HFFc6 (cell line): ENCODE measurements at regions not wholly inside any gene's neighbourhood (a gene's known extent, or its start where the extent isn't known, plus 50 kb on each side); places are given as distances from the start of the nearest gene placed in this dataset.

Experiments
- DNase-seq: peaks from one replicate; pipeline ENCODE4 v3.0.0-alpha.2; 2018
- H3K27ac Mint-ChIP-seq: 2 replicates; pipeline ENCODE4 v1.8.0; 2020; ENCODE audit warnings: mild to moderate bottlenecking, mixed read lengths
- H3K27me3 Mint-ChIP-seq: 2 replicates; pipeline ENCODE4 v1.8.0; 2021; ENCODE audit warnings: mild to moderate bottlenecking, moderate library complexity, mixed read lengths; ENCODE audit not compliant: insufficient read depth
- H3K36me3 Mint-ChIP-seq: 2 replicates; pipeline ENCODE4 v1.8.0; 2021; ENCODE audit warnings: low read depth, mixed read lengths
- H3K4me1 Mint-ChIP-seq: 2 replicates; pipeline ENCODE4 v1.8.0; 2020; ENCODE audit warnings: low read depth, mixed read lengths
- H3K4me3 Mint-ChIP-seq: 2 replicates; pipeline ENCODE4 v1.8.0; 2020; ENCODE audit warnings: mild to moderate bottlenecking, moderate library complexity, mixed read lengths
- H3K9me3 Mint-ChIP-seq: 2 replicates; pipeline ENCODE4 v1.8.0; 2020; ENCODE audit warnings: mild to moderate bottlenecking, mixed read lengths
- TF ChIP-seq, protein P1 (sequence below): fragments of 200-600 bp; sonication (generic); IDR thresholded peaks from 2 replicates; pipeline ENCODE4 v1.5.0; 2021; ENCODE audit warnings: antibody characterized with exemption, mild to moderate bottlenecking

DNA sequence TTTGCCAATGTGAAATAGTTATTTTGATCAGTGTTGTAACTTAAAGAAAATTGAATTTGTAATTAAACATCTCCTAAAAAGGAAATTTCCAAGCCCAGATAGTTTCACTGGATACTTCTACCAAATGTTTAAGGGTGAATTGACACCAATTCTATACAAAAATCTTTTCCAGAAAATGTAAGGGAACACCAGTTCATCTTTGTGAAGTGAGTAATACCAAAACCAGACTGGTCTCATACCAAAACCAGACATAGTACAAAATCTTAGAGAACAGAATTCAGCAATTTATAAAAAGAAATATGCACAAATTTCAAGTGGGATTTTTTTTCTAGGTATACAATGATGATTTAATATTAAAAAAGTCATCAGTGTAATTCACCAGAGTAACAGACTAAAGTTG lies 86.0 kb upstream of the ZNF32 start:
- Mint-ChIP-seq H3K27me3 (peaks cover 5% of the 10 kb centered on the region), H3K27ac (no peak overlapping the region), H3K4me1 (peaks cover 24% of the 10 kb centered on the region), H3K9me3 (peaks cover 12% of the 10 kb centered on the region), H3K4me3 (no peak overlapping the region), H3K36me3 (peaks cover 8% of the 10 kb centered on the region; the same call in 1 of the 2 replicates)
- TF ChIP-seq, protein P1, sequence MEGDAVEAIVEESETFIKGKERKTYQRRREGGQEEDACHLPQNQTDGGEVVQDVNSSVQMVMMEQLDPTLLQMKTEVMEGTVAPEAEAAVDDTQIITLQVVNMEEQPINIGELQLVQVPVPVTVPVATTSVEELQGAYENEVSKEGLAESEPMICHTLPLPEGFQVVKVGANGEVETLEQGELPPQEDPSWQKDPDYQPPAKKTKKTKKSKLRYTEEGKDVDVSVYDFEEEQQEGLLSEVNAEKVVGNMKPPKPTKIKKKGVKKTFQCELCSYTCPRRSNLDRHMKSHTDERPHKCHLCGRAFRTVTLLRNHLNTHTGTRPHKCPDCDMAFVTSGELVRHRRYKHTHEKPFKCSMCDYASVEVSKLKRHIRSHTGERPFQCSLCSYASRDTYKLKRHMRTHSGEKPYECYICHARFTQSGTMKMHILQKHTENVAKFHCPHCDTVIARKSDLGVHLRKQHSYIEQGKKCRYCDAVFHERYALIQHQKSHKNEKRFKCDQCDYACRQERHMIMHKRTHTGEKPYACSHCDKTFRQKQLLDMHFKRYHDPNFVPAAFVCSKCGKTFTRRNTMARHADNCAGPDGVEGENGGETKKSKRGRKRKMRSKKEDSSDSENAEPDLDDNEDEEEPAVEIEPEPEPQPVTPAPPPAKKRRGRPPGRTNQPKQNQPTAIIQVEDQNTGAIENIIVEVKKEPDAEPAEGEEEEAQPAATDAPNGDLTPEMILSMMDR: no peak
- no peak for DNase-seq

DNA sequence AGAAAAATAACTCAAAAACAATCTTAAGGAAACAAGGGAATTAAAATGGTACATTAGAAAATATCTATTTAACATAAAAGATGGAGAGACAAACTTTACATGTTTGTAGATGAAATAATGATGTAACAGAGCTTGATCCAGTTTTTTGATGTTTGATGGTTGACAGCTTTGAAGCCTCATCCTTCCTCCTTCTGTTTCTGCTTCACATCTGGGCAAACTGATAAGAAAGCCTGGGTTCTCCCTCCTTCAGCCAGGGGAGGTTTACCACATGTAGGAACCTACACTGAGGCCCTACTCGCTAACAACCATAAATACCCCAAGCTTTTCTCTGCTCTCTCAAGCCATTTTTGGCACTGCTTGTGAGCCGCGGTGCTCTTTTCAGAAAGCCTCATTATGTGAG lies 82.8 kb upstream of the ZNF32 start:
- H3K9me3 Mint-ChIP-seq: peaks cover 37% of the 10 kb centered on the region
- peaks cover 2% of the 10 kb centered on the region; the same call in 1 of the 2 replicates for H3K27me3 Mint-ChIP-seq
- H3K4me1 Mint-ChIP-seq: peaks cover 24% of the 10 kb centered on the region
- no peak overlapping the region for H3K4me3 Mint-ChIP-seq
- no peak overlapping the region for H3K27ac Mint-ChIP-seq
- DNase-seq: no peak
- TF ChIP-seq, protein P1: no peak
- peaks cover 13% of the 10 kb centered on the region; the same call in 1 of the 2 replicates for H3K36me3 Mint-ChIP-seq

DNA sequence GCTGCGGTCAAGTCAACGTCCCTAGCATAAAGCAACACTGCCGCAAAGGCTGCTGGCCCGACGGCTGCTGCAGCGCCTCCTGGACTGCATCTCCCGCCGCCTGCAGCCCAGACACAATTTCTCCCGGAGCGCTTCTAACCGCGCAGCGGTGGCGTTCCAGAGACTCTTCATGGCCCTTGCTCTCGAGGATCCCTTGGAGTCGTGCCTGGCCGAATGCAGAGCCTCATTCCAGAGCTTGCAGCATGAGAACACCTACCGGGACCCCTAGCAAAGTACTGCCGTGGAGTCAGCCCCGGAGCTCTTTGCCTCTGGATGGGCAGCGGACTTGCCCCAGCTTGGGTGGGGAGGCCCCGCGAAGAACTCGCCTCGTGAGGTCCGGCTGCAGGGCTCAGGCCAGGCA lies 79.7 kb upstream of the ZNF32 start:
- H3K27me3 Mint-ChIP-seq: peaks cover 5% of the 10 kb centered on the region

DNA sequence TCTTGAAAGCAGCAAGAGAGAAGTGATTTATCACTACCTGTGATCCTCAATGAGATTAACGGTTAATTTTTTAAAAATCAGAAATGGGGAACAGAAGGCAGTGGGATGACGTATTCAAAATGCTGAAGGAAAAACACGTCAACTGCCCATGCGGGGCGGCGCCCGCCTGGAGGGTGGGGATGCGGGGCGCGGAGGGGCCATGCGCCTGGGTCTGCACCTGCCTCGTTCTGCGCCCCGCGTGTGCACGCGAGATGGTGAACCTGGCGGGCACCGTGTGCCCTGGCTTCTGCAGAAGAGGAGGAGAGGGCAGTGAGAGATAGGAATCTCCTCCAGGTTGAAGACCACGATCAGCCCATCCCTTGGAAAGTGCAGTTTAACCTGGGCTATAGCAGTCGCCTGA lies 79.3 kb upstream of the ZNF32 start:
- Mint-ChIP-seq H3K27ac (no peak overlapping the region), H3K9me3 (peaks cover 52% of the 10 kb centered on the region), H3K4me1 (no peaks in the 10 kb centered on the region)

More for the DNA sequence above, 79.7 kb upstream of the ZNF32 start:
- no peak overlapping the region for H3K27ac Mint-ChIP-seq
- H3K4me3 Mint-ChIP-seq: no peak overlapping the region
- peaks cover 23% of the 10 kb centered on the region; the same call in 1 of the 2 replicates for H3K36me3 Mint-ChIP-seq
- peaks cover 52% of the 10 kb centered on the region for H3K9me3 Mint-ChIP-seq
- no peaks in the 10 kb centered on the region for H3K4me1 Mint-ChIP-seq
- no peak for DNase-seq
- TF ChIP-seq, protein P1: no peak

DNA sequence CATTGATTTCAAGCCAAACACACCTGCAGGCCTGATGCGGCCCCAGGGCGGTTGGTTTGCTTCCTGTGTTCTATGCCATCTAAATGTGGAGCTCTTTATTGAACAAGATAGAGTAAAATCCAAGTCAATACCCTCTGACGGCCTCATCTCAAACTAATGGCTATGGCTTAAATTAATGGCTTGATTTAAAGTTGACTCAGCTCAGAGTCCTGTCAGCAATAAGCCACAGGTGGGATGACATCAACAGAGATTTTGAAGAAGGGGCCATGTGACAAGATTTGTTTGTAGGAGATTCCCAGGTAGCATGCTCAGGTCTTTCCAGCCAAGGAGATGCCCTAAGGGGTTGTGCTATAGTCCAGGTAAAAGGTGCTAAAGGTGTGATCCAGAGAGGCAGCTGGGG lies 66.7 kb upstream of the ZNF32 start:
- Mint-ChIP-seq H3K36me3 (no peaks in the 10 kb centered on the region), H3K27ac (no peak overlapping the region), H3K4me3 (no peak overlapping the region), H3K27me3 (peaks cover 8% of the 10 kb centered on the region), H3K9me3 (no peaks in the 10 kb centered on the region), H3K4me1 (0 out of 2 replicates have a peak, but pooled peaks cover 4% of the 10 kb centered on the region)
- DNase-seq: no peak
- TF ChIP-seq, protein P1: no peak

More for the DNA sequence above, 79.3 kb upstream of the ZNF32 start:
- TF ChIP-seq, protein P1: no peak
- peaks cover 23% of the 10 kb centered on the region; the same call in 1 of the 2 replicates for H3K36me3 Mint-ChIP-seq
- no peak overlapping the region for H3K4me3 Mint-ChIP-seq
- H3K27me3 Mint-ChIP-seq: peaks cover 5% of the 10 kb centered on the region
- no peak for DNase-seq
